ENCODE measurements at regions not wholly inside any gene's neighbourhood (a gene's known extent, or its start where the extent isn't known, plus 50 kb on each side); places are given as distances from the start of the nearest gene placed in this dataset.
"Not testable (repeated sequence)": the region's sequence is repeated elsewhere in the genome, so short reads cannot be mapped to it uniquely, and the experiment has no call there.

- TF ChIP-seq CTCF, POLR2A (IDR thresholded peaks at IDR 0.05): not testable (repeated sequence)
Observed at GRCh38 chr9:102416251-102416650, 578.9 kb upstream of the CYLC2 start.

Data from uterus (tissue), 2 donors.